SK-N-SH treated with all-trans-retinoic acid at 6 μM for 48 hours (cell line): ENCODE measurements at regions not wholly inside any gene's neighbourhood (a gene's known extent, or its start where the extent isn't known, plus 50 kb on each side); places are given as distances from the start of the nearest gene placed in this dataset.

Source experiments
- ATAC-seq: fragments of 200-7000 bp; cut with Tn5 transposase; 3 replicates; pipeline ENCODE4 v1.9.1; 2020; ENCODE audit warnings: mild to moderate bottlenecking, moderate library complexity
- ESRRG ChIP-seq: fragments of 250-450 bp; sonication (Bioruptor Pico); IDR thresholded peaks from 2 replicates; pipeline ENCODE4 v1.6.1; 2021; ENCODE audit warnings: mild to moderate bottlenecking
- GLIS3 ChIP-seq: fragments of 250-450 bp; sonication (Bioruptor Pico); IDR thresholded peaks from 2 replicates; pipeline ENCODE4 v1.5.0; 2020; ENCODE audit warnings: mild to moderate bottlenecking, moderate library complexity
- OSR1 ChIP-seq: fragments of 250-450 bp; sonication (Bioruptor Pico); IDR thresholded peaks from 2 replicates; pipeline ENCODE4 v1.8.0; 2022; ENCODE audit warnings: moderate library complexity, mild to moderate bottlenecking, inconsistent platforms
- PPARA ChIP-seq: fragments of 250-450 bp; sonication (Bioruptor Pico); IDR thresholded peaks from 2 replicates; pipeline ENCODE4 v1.5.0; 2020; ENCODE audit warnings: mild to moderate bottlenecking, borderline replicate concordance
- SNAI2 ChIP-seq: fragments of 250-450 bp; sonication (Bioruptor Pico); IDR thresholded peaks from 2 replicates; pipeline ENCODE4 v1.5.0; 2020; ENCODE audit warnings: mild to moderate bottlenecking, moderate library complexity
- TCF4 ChIP-seq: fragments of 250-450 bp; sonication (Bioruptor Pico); IDR thresholded peaks from 2 replicates; pipeline ENCODE4 v1.8.0; 2021; ENCODE audit warnings: mild to moderate bottlenecking, moderate library complexity, borderline replicate concordance
- TOX ChIP-seq: fragments of 250-450 bp; sonication (Bioruptor Pico); IDR thresholded peaks from 2 replicates; pipeline ENCODE4 v1.8.0; 2021; ENCODE audit warnings: mild to moderate bottlenecking, moderate library complexity, borderline replicate concordance
- ZC3H10 ChIP-seq: fragments of 250-450 bp; sonication (Bioruptor Pico); IDR thresholded peaks from 2 replicates; pipeline ENCODE4 v1.5.1; 2021; ENCODE audit warnings: mild to moderate bottlenecking, moderate library complexity
- ZFP3 ChIP-seq: fragments of 250-450 bp; sonication (Bioruptor Pico); IDR thresholded peaks from 2 replicates; pipeline ENCODE4 v1.5.0; 2020; ENCODE audit warnings: mild to moderate bottlenecking, moderate library complexity
- ZFP30 ChIP-seq: fragments of 450-650 bp; formaldehyde crosslinking; IDR thresholded peaks from 2 replicates; pipeline ENCODE4 v1.5.0; 2022; ENCODE audit warnings: mild to moderate bottlenecking, moderate library complexity
- ZNF565 ChIP-seq: fragments of 450-650 bp; formaldehyde crosslinking; conservative IDR thresholded peaks from 2 replicates; pipeline ENCODE4 v1.5.0; 2020; ENCODE audit warnings: low read depth, mild to moderate bottlenecking, moderate library complexity
- ZNF70 ChIP-seq: fragments of 450-650 bp; formaldehyde crosslinking; IDR thresholded peaks from 2 replicates; pipeline ENCODE4 v1.5.0; 2020; ENCODE audit warnings: mild to moderate bottlenecking, moderate library complexity
- TF ChIP-seq, protein P1 (sequence below): fragments of 250-450 bp; sonication (Bioruptor Pico); IDR thresholded peaks from 2 replicates; pipeline ENCODE4 v1.5.1; 2021; ENCODE audit warnings: mild to moderate bottlenecking, moderate library complexity
- TF ChIP-seq, protein P2 (sequence below): fragments of 250-450 bp; sonication (Bioruptor Pico); IDR thresholded peaks from 2 replicates; pipeline ENCODE4 v1.8.0; 2020; ENCODE audit warnings: mild to moderate bottlenecking, moderate library complexity, borderline replicate concordance
- TF ChIP-seq, protein P3 (sequence below): fragments of 250-450 bp; sonication (Bioruptor Pico); IDR thresholded peaks from 2 replicates; pipeline ENCODE4 v1.5.1; 2020; ENCODE audit warnings: low read depth, mild to moderate bottlenecking, moderate library complexity
- TF ChIP-seq, protein P4 (sequence below): fragments of 250-450 bp; sonication (Bioruptor Pico); IDR thresholded peaks from 2 replicates; pipeline ENCODE4 v1.5.0; 2020; ENCODE audit warnings: mild to moderate bottlenecking, moderate library complexity

DNA sequence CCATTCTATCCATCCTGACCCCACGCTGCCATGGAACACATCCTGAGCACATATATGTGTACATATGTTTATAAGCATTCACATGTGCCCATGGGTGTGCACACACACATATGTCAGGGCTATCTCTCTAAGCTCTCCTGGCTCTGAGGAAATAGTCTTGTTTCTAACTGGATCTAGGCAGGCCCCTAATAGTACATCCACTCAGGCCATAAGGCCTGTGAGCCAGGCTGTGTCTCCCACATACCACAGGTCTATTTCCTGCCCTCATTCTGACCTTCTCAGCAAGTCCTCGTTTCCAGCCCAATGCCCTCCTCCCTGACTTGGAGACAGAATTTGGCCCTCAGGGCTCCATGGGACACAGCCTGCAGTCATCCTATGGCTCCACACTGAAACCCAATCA is 284.8 kb upstream of the CTNNB1 start:
- TF ChIP-seq ZNF70 (no peak), TOX (CRISPR knock-in tag) (no peak), ZNF565 (CRISPR knock-in tag) (no peak), OSR1 (CRISPR knock-in tag) (no peak)
- TF ChIP-seq, protein P1, sequence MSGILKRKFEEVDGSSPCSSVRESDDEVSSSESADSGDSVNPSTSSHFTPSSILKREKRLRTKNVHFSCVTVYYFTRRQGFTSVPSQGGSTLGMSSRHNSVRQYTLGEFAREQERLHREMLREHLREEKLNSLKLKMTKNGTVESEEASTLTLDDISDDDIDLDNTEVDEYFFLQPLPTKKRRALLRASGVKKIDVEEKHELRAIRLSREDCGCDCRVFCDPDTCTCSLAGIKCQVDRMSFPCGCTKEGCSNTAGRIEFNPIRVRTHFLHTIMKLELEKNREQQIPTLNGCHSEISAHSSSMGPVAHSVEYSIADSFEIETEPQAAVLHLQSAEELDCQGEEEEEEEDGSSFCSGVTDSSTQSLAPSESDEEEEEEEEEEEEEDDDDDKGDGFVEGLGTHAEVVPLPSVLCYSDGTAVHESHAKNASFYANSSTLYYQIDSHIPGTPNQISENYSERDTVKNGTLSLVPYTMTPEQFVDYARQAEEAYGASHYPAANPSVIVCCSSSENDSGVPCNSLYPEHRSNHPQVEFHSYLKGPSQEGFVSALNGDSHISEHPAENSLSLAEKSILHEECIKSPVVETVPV (CRISPR knock-in tag) = no peak
- ATAC-seq = no peak

DNA sequence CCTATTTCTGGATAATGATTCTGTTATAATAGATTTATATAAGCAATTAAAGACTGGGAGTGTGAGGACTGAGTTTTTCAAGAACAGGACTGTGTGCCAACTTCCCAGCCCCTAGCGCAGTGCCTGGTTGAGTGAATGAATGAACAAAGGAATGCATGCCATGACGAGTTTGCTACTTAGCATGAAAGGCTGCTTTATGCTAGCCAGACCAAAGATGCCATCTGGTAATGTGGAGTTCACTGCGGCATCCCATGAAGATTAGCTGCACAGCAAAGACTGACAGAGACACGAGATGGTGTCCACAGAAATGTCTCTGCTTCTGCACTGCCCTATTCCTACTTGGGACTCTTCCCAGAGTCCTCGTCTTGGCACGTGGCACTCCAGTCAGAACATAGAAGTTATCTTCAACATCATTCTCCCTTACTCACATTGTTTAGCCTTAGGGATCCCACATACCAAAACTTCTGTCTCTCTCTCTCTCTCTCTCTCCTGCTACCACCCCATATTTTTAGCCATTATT is 283.9 kb upstream of the CTNNB1 start:
- no peak for TF ChIP-seq ZFP30 (CRISPR knock-in tag)
- no peak for TF ChIP-seq ZNF70
- no peak for TF ChIP-seq ZFP3 (CRISPR knock-in tag)
- no peak for ATAC-seq

DNA sequence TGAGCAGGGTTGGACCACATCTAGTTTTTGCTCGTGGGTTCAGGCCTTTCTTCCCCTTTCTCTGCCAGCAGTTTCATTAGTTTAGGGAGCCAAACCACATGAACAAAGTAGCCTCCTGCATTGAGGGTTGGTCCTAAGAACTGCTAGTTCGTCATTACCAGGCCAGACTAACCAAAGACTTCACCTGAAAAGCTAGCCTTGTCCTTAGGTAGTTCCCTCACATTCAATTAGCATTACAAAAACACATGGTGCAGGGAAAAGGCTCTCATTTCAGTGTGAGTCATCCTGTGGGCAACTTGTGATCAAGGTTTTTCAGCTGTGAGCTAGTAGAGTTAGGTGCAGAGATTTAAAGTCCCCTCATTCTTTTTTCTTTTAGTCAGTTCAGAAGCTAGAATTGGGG is 279.3 kb upstream of the CTNNB1 start:
- TF ChIP-seq OSR1 (CRISPR knock-in tag) (no peak), GLIS3 (CRISPR knock-in tag) (no peak)
- TF ChIP-seq, protein P2, sequence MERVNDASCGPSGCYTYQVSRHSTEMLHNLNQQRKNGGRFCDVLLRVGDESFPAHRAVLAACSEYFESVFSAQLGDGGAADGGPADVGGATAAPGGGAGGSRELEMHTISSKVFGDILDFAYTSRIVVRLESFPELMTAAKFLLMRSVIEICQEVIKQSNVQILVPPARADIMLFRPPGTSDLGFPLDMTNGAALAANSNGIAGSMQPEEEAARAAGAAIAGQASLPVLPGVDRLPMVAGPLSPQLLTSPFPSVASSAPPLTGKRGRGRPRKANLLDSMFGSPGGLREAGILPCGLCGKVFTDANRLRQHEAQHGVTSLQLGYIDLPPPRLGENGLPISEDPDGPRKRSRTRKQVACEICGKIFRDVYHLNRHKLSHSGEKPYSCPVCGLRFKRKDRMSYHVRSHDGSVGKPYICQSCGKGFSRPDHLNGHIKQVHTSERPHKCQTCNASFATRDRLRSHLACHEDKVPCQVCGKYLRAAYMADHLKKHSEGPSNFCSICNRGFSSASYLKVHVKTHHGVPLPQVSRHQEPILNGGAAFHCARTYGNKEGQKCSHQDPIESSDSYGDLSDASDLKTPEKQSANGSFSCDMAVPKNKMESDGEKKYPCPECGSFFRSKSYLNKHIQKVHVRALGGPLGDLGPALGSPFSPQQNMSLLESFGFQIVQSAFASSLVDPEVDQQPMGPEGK (CRISPR knock-in tag) = no peak
- TF ChIP-seq, all 23 proteins: peak for 0
- ATAC-seq = no peak

GRCh38 chr3:40921251-40921650 is 278.1 kb upstream of the CTNNB1 start:
- TF ChIP-seq, protein P3, sequence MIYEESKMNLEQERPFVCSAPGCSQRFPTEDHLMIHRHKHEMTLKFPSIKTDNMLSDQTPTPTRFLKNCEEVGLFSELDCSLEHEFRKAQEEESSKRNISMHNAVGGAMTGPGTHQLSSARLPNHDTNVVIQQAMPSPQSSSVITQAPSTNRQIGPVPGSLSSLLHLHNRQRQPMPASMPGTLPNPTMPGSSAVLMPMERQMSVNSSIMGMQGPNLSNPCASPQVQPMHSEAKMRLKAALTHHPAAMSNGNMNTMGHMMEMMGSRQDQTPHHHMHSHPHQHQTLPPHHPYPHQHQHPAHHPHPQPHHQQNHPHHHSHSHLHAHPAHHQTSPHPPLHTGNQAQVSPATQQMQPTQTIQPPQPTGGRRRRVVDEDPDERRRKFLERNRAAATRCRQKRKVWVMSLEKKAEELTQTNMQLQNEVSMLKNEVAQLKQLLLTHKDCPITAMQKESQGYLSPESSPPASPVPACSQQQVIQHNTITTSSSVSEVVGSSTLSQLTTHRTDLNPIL (CRISPR knock-in tag) = no peak
- TF ChIP-seq, protein P1 (CRISPR knock-in tag) = no peak
- no peak for TF ChIP-seq ZC3H10 (CRISPR knock-in tag)
- TF ChIP-seq ESRRG (CRISPR knock-in tag) = no peak
- TF ChIP-seq GLIS3 (CRISPR knock-in tag) = no peak
- no peak for TF ChIP-seq TCF4 (CRISPR knock-in tag)
- TF ChIP-seq, protein P4, sequence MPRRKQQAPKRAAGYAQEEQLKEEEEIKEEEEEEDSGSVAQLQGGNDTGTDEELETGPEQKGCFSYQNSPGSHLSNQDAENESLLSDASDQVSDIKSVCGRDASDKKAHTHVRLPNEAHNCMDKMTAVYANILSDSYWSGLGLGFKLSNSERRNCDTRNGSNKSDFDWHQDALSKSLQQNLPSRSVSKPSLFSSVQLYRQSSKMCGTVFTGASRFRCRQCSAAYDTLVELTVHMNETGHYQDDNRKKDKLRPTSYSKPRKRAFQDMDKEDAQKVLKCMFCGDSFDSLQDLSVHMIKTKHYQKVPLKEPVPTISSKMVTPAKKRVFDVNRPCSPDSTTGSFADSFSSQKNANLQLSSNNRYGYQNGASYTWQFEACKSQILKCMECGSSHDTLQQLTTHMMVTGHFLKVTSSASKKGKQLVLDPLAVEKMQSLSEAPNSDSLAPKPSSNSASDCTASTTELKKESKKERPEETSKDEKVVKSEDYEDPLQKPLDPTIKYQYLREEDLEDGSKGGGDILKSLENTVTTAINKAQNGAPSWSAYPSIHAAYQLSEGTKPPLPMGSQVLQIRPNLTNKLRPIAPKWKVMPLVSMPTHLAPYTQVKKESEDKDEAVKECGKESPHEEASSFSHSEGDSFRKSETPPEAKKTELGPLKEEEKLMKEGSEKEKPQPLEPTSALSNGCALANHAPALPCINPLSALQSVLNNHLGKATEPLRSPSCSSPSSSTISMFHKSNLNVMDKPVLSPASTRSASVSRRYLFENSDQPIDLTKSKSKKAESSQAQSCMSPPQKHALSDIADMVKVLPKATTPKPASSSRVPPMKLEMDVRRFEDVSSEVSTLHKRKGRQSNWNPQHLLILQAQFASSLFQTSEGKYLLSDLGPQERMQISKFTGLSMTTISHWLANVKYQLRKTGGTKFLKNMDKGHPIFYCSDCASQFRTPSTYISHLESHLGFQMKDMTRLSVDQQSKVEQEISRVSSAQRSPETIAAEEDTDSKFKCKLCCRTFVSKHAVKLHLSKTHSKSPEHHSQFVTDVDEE (CRISPR knock-in tag) = no peak
- TF ChIP-seq, protein P2 (CRISPR knock-in tag) = no peak
- TF ChIP-seq PPARA (CRISPR knock-in tag) = no peak
- no peak for TF ChIP-seq ZFP30 (CRISPR knock-in tag)
- no peak for TF ChIP-seq ZFP3 (CRISPR knock-in tag)
- TF ChIP-seq ZNF70 = no peak
- TF ChIP-seq TOX (CRISPR knock-in tag) = no peak
- TF ChIP-seq SNAI2 (CRISPR knock-in tag) = no peak

More at GRCh38 chr3:40921251-40921650, 278.1 kb upstream of the CTNNB1 start:
- ATAC-seq = no peak
